ENCODE measurements at regions not wholly inside any gene's neighbourhood (a gene's known extent, or its start where the extent isn't known, plus 50 kb on each side); places are given as distances from the start of the nearest gene placed in this dataset.

GRCh38 chr21:34271189-34271851 is 92.5 kb upstream of the KCNE2 start:
- TF ChIP-seq CTCF (IDR thresholded peaks at IDR 0.05; ENCODE audit: low read depth, low read length) = no peak
- TF ChIP-seq MAX (IDR thresholded peaks at IDR 0.05; ENCODE audit: low read depth, low read length) = no peak

Measured in NB4 (cell line).